SH-SY5Y (cell line): ENCODE measurements at regions not wholly inside any gene's neighbourhood (a gene's known extent, or its start where the extent isn't known, plus 50 kb on each side); places are given as distances from the start of the nearest gene placed in this dataset.

Experiments used
- GATA2 ChIP-seq: IDR thresholded peaks from 2 replicates; pipeline ENCODE4 v1.6.1; 2011; ENCODE audit warnings: mild to moderate bottlenecking, low read depth, low read length
- GATA3 ChIP-seq: IDR thresholded peaks from 2 replicates; pipeline ENCODE4 v1.6.1; 2011; ENCODE audit warnings: low read depth, mild to moderate bottlenecking, low read length, moderate library complexity

DNA sequence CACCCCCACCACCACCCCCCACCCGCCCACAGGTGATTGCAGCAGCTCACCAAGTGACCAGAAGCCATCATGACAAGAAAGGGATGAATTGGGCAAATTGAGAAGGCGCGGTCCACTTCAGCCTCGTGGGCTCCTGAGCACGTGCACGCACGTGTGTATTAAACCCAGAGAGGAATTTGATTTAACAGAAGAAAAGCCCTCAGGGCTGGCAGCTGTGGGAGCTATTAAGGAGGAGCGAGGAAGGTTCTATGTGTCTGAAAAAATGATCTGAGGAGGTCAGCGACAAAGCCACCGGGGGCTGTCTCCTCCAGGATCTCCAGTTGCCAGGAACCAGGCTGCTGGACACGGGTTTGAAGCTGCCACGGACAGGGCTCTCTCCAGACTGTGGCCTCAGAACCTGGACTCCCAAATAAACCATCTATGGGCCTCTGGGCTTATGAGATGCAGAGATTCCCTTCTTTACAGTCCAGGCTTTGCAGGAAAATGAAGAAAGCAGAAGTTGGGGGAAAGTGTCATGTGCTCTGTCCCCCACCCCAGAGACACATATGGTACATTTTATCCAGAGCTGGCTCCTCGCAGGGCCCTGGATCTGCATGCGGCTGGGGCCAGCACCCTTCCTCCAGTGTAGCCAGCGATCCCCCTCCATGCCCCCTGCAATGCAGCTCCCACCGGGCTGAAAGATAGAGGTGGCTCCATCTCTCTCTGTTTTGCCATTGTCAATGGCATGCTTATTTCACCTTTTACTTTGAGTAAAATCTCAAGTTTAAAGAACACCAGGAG, 219.7 kb upstream of the RPL38 start:
- TF ChIP-seq GATA2: no peak
- TF ChIP-seq GATA3: no peak
